ENCODE measurements at regions not wholly inside any gene's neighbourhood (a gene's known extent, or its start where the extent isn't known, plus 50 kb on each side); places are given as distances from the start of the nearest gene placed in this dataset.
A peak's percentile ranks its signal among the peaks of the same experiment; 100 is the strongest.

DNA sequence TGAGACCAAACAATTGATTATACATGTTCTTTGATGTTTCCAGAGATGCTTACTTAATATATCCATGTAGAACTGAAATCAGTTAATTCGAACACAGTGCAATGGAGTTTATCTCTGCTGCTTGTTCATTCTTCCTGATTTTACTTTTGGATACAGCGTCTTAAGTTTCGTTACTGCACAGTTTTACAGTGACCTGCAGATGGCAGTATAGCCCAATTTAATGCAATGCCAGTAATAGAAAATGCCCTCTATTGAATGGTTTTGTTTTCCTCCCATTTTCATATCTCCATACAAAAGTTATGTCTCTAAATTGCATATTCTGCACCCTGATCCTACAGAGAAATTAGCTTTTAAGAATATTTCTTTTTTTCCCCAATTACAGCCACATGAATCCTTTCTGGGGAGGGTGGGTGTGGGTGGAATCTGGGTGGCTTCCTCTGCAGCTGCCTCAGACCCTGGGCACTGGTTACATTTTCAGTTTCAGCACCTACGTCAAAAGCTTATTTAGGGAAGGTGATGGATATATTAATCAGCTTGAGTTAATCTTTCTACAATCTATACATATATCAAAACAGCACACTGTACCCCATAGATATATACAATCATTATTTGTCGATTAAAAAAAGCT, 101.1 kb upstream of the DCD start:
- H2BK120ac ChIP-seq (ENCODE audit: low read depth, low read length), result no peak overlapping the region
- H3K9me1 ChIP-seq (ENCODE audit: insufficient read depth, low read length), result no peaks in the 10 kb centered on the region
- dilution Hi-C loops (cut with HindIII; ENCODE audit: low sequenced_read_pairs, unreplicated experiment), result no loop called here
- no peaks in the 10 kb centered on the region for H4K20me1 ChIP-seq (ENCODE audit: insufficient read depth, low read length)
- H3K4ac ChIP-seq (ENCODE audit: low read depth, low read length), result no peak overlapping the region
- H3K27ac ChIP-seq (ENCODE audit: insufficient read depth, low read length), result no peak overlapping the region
- BruUV-seq (replicated peaks), result no TSS peak
- no peak overlapping the region for H2AK5ac ChIP-seq (ENCODE audit: low read depth, low read length)
- H3K4me1 ChIP-seq (ENCODE audit: control insufficient read depth, insufficient read depth, low read length), result no peaks in the 10 kb centered on the region
- no peak overlapping the region for H3K18ac ChIP-seq (ENCODE audit: low read depth, low read length)
- WGBS, 2 experiments (ENCODE audit: extremely low coverage in 2 of 2, insufficient read length in 1 of 2), result no CpG with 5 or more reads among the region's 5 CpGs
- in situ Hi-C loops (cut with MboI; ENCODE audit: low sequenced_read_pairs), result loop anchor here (5.0 kb wide), 1 partner anchor 213 kb away; no protein-coding TSS in a partner anchor
- peak; percentile 80 for ATAC-seq (ENCODE audit: low read depth)
- intact Hi-C loops (cut with micrococcal nuclease), result loop anchor here (1.0 to 5.0 kb wide), 3 partner anchors 103 to 323 kb away; partner anchors contain the start of gene MUCL1
- no peak overlapping the region for H2BK5ac ChIP-seq (ENCODE audit: low read depth, low read length, poor library complexity, severe bottlenecking)
- no peaks in the 10 kb centered on the region for H3K36me3 ChIP-seq (ENCODE audit: control insufficient read depth, insufficient read depth, low read length)
- no peak overlapping the region for H3K9ac ChIP-seq (ENCODE audit: low read depth, low read length)
- no peak overlapping the region for H3K4me3 ChIP-seq (ENCODE audit: insufficient read depth, low read depth, low read length)
- DNase-seq, result peak; percentile 47
- H3K56ac ChIP-seq (ENCODE audit: extremely low read depth, insufficient read depth, low read length), result no peak overlapping the region
- ChIA-PET CTCF (interaction anchor here (0.6 to 2.1 kb wide), 13 partner anchors 10 to 323 kb away, joined by 3 to 20 read pairs (median 3); no protein-coding TSS in a partner anchor), POLR2A (ENCODE audit: unreplicated experiment) (no interaction called here)
- H4K91ac ChIP-seq (ENCODE audit: insufficient read depth, low read depth, low read length), result no peak overlapping the region
- H2AK9ac ChIP-seq (replicated peaks; ENCODE audit: low read depth, low read length, poor library complexity), result no peak overlapping the region
- no peak overlapping the region for H2BK20ac ChIP-seq (ENCODE audit: low read depth, low read length)
- no peak overlapping the region for H3K4me2 ChIP-seq (ENCODE audit: low read depth, low read length)
- no peak overlapping the region for H4K8ac ChIP-seq (ENCODE audit: low read depth in 2 of 2, low read length in 2 of 2)
- H4K5ac ChIP-seq (ENCODE audit: low read depth, low read length), result no peak overlapping the region
- no peak for TF ChIP-seq FOS (IDR thresholded peaks at IDR 0.05; ENCODE audit: low read depth, low read length)
- no peak for TF ChIP-seq CHD1 (IDR thresholded peaks at IDR 0.05; ENCODE audit: low read depth, low read length)
- no peak for TF ChIP-seq MXI1 (IDR thresholded peaks at IDR 0.05; ENCODE audit: borderline replicate concordance, low read depth, low read length)
- peak; percentile 70 for TF ChIP-seq RAD21 (IDR thresholded peaks at IDR 0.05; ENCODE audit: low read length)
- no peak for TF ChIP-seq NFE2L2 (IDR thresholded peaks at IDR 0.05; ENCODE audit: low read depth, low read length)
- no peak for TF ChIP-seq RCOR1 (IDR thresholded peaks at IDR 0.05; ENCODE audit: insufficient replicate concordance, low read length)
- TF ChIP-seq, protein P1, sequence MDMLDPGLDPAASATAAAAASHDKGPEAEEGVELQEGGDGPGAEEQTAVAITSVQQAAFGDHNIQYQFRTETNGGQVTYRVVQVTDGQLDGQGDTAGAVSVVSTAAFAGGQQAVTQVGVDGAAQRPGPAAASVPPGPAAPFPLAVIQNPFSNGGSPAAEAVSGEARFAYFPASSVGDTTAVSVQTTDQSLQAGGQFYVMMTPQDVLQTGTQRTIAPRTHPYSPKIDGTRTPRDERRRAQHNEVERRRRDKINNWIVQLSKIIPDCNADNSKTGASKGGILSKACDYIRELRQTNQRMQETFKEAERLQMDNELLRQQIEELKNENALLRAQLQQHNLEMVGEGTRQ (IDR thresholded peaks at IDR 0.05; ENCODE audit: low read depth, low read length), result no peak
- TF ChIP-seq, protein P2, sequence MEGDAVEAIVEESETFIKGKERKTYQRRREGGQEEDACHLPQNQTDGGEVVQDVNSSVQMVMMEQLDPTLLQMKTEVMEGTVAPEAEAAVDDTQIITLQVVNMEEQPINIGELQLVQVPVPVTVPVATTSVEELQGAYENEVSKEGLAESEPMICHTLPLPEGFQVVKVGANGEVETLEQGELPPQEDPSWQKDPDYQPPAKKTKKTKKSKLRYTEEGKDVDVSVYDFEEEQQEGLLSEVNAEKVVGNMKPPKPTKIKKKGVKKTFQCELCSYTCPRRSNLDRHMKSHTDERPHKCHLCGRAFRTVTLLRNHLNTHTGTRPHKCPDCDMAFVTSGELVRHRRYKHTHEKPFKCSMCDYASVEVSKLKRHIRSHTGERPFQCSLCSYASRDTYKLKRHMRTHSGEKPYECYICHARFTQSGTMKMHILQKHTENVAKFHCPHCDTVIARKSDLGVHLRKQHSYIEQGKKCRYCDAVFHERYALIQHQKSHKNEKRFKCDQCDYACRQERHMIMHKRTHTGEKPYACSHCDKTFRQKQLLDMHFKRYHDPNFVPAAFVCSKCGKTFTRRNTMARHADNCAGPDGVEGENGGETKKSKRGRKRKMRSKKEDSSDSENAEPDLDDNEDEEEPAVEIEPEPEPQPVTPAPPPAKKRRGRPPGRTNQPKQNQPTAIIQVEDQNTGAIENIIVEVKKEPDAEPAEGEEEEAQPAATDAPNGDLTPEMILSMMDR (conservative IDR thresholded peaks at IDR 0.05; ENCODE audit: low read depth, low read length), result peak; percentile 78
- no peak for TF ChIP-seq RFX5 (IDR thresholded peaks at IDR 0.05; ENCODE audit: low read depth, low read length)
- peak; percentile 70 for TF ChIP-seq SMC3 (IDR thresholded peaks at IDR 0.05; ENCODE audit: low read depth, low read length)
- TF ChIP-seq MAFK (IDR thresholded peaks at IDR 0.05; ENCODE audit: low read depth, low read length), result no peak
- no peak for TF ChIP-seq MAZ (IDR thresholded peaks at IDR 0.05; ENCODE audit: borderline replicate concordance, low read depth, low read length)
- no peak for TF ChIP-seq POLR2A (IDR thresholded peaks at IDR 0.05; ENCODE audit: low read depth, low read length)
- H3K14ac ChIP-seq (replicated peaks; ENCODE audit: low read depth, low read length), result no peak overlapping the region
- H3K27me3 ChIP-seq (ENCODE audit: control insufficient read depth, insufficient read depth, low read length), result no peaks in the 10 kb centered on the region
- no peak overlapping the region for H3K23ac ChIP-seq (ENCODE audit: low read depth, low read length)
- no peak overlapping the region for H2AFZ ChIP-seq (replicated peaks; ENCODE audit: low read length, poor library complexity)
- no peak overlapping the region for H2BK15ac ChIP-seq (ENCODE audit: low read depth, low read length)
- H3K79me1 ChIP-seq (ENCODE audit: low read depth in 1 of 2, low read length in 2 of 2), result no peaks in the 10 kb centered on the region
- no peaks in the 10 kb centered on the region for H3K9me3 ChIP-seq (ENCODE audit: control insufficient read depth, insufficient read depth, low read length)

Data from IMR-90 (cell line).